OCI-LY7 (cell line): ENCODE measurements at regions not wholly inside any gene's neighbourhood (a gene's known extent, or its start where the extent isn't known, plus 50 kb on each side); places are given as distances from the start of the nearest gene placed in this dataset.

Experiments
- BruUV-seq: library from RNA; stranded (reverse); fragments of 400-500 nt; replicated peaks from 2 replicates; lab custom pipeline; 2021; lab: Mats Ljungman, UMichigan
- CTCF ChIA-PET: fragments of 300-600 bp; sonication (Branson Sonifier 250); formaldehyde crosslinking; loops from one replicate; lab custom pipeline; 2022; ENCODE audit warnings: antibody characterized with exemption; ENCODE audit not compliant: unreplicated experiment; lab: Charles Lee
- POLR2A ChIA-PET: fragments of 300-600 bp; sonication (Branson Sonifier 250); formaldehyde crosslinking; loops from one replicate; lab custom pipeline; 2022; ENCODE audit warnings: antibody characterized with exemption; lab: Charles Lee
- DNase-seq: peaks from one replicate; pipeline ENCODE4 v3.0.0-alpha.2; 2015; ENCODE audit warnings: low spot score
- H2AFZ ChIP-seq: fragments of 200-600 bp; sonication (generic), shearing (Covaris generic); 2 replicates; pipeline ENCODE4 v1.6.1; 2014; ENCODE audit warnings: mild to moderate bottlenecking, antibody characterized with exemption, low read length, moderate library complexity
- H3K27ac ChIP-seq: fragments of 200-600 bp; sonication (generic); 2 replicates; pipeline ENCODE4 v1.5.1; 2014; ENCODE audit warnings: mixed run types, low read depth, mild to moderate bottlenecking, moderate library complexity, low read length, inconsistent platforms; ENCODE audit not compliant: poor library complexity, severe bottlenecking
- H3K36me3 ChIP-seq: fragments of 200-600 bp; sonication (generic); 2 replicates; pipeline ENCODE4 v1.6.1; 2014; ENCODE audit warnings: mild to moderate bottlenecking, antibody characterized with exemption, low read length, moderate library complexity, mixed read lengths; ENCODE audit not compliant: insufficient read depth
- H3K4me1 ChIP-seq: fragments of 200-600 bp; sonication (generic); 2 replicates; pipeline ENCODE4 v1.5.1; 2014; ENCODE audit warnings: mild to moderate bottlenecking, low read length; ENCODE audit not compliant: insufficient read depth, poor library complexity, severe bottlenecking
- H3K4me2 ChIP-seq: fragments of 200-600 bp; sonication (generic); 2 replicates; pipeline ENCODE4 v1.6.1; 2014; ENCODE audit warnings: mild to moderate bottlenecking, low read length
- H3K4me3 ChIP-seq: fragments of 200-600 bp; sonication (generic); 2 replicates; pipeline ENCODE4 v1.5.1; 2014; ENCODE audit warnings: mild to moderate bottlenecking, low read depth, low read length; ENCODE audit not compliant: poor library complexity, severe bottlenecking
- H3K79me2 ChIP-seq: fragments of 200-600 bp; sonication (generic); 2 replicates; pipeline ENCODE4 v1.6.1; 2016; ENCODE audit warnings: low read depth, mild to moderate bottlenecking, low read length, moderate library complexity, mixed read lengths; ENCODE audit not compliant: insufficient read depth
- H3K9me2 ChIP-seq: fragments of 200-600 bp; sonication (generic); 2 replicates; pipeline ENCODE4 v1.6.1; 2016; ENCODE audit warnings: mild to moderate bottlenecking, low read length, mixed read lengths; ENCODE audit not compliant: insufficient read depth
- H3K9me3 ChIP-seq: fragments of 200-600 bp; sonication (generic); 2 replicates; pipeline ENCODE4 v1.6.1; 2014; ENCODE audit warnings: mild to moderate bottlenecking, mixed run types, low read length, mixed read lengths
- H4K20me1 ChIP-seq: fragments of 200-600 bp; sonication (generic); 2 replicates; pipeline ENCODE4 v1.6.1; 2014; ENCODE audit warnings: mild to moderate bottlenecking, antibody characterized with exemption, low read length, moderate library complexity, mixed read lengths; ENCODE audit not compliant: insufficient read depth
- CTCF ChIP-seq: fragments of 200-600 bp; sonication (generic); conservative IDR thresholded peaks from 2 replicates; pipeline ENCODE4 v1.5.1; 2014; ENCODE audit warnings: mild to moderate bottlenecking, antibody characterized with exemption, low read length, moderate library complexity, mixed read lengths
- EZH2phosphoT487 ChIP-seq: fragments of 200-600 bp; sonication (generic); IDR thresholded peaks from 2 replicates; pipeline ENCODE4 v1.6.1; 2018; ENCODE audit warnings: low read depth, borderline replicate concordance, mild to moderate bottlenecking, mixed run types, antibody characterized with exemption, low read length, moderate library complexity, mixed read lengths
- intact Hi-C: fragments of 100-400 bp; cut with micrococcal nuclease; formaldehyde crosslinking; loops from one replicate; pipeline ENCODE4 v1.10.0; 2022; ENCODE audit not compliant: unreplicated experiment

DNA sequence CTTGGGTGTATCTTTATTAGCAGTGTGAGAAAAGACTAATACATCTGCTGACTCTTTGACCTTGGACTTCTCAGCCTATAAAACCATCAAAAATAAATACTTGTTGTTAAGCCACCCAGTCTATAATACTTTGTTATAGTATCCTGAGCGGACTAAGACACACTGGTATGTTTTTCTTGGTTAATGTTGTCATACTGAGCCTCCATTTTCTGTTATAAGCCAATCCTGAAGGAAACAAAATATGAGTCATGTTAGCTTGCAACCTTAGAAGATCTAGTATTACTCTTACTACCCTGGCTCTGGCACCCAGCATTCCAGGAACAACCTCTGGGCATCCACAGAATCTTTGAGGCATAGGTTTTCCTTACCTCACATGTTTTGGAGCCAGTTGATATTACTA, 307.2 kb downstream of the FRK start:
- Histone ChIP-seq H3K27ac (no peak overlapping the region), H2AFZ (no peak overlapping the region), H3K9me2 (no peaks in the 10 kb centered on the region), H3K4me3 (no peak overlapping the region), H3K79me2 (no peaks in the 10 kb centered on the region), H3K4me2 (no peak overlapping the region), H3K4me1 (no peaks in the 10 kb centered on the region), H4K20me1 (no peaks in the 10 kb centered on the region), H3K36me3 (no peaks in the 10 kb centered on the region), H3K9me3 (no peaks in the 10 kb centered on the region)
- POLR2A ChIA-PET = no interaction called here
- CTCF ChIA-PET = no interaction called here
- intact Hi-C loops = no loop called here
- DNase-seq = no peak
- BruUV-seq = no TSS peak
- no peak for TF ChIP-seq EZH2phosphoT487
- TF ChIP-seq CTCF = no peak

- Histone ChIP-seq H3K79me2 (no peaks in the 10 kb centered on the region), H3K4me1 (no peaks in the 10 kb centered on the region), H4K20me1 (no peaks in the 10 kb centered on the region), H3K27ac (no peak overlapping the region), H3K9me2 (no peaks in the 10 kb centered on the region), H3K4me2 (no peak overlapping the region), H3K9me3 (no peaks in the 10 kb centered on the region), H3K4me3 (no peak overlapping the region), H3K36me3 (no peaks in the 10 kb centered on the region), H2AFZ (no peak overlapping the region)
- TF ChIP-seq CTCF (no peak), EZH2phosphoT487 (no peak)
- DNase-seq = no peak
- intact Hi-C loops = no loop called here
- ChIA-PET CTCF (no interaction called here), POLR2A (interaction anchor here (0.6 kb wide), 1 partner anchor 424 kb away, joined by 7 read pairs; no protein-coding TSS in a partner anchor)
- BruUV-seq = no TSS peak
Measured at GRCh38 chr6:115750946-115751345, 309.7 kb downstream of the FRK start.

DNA sequence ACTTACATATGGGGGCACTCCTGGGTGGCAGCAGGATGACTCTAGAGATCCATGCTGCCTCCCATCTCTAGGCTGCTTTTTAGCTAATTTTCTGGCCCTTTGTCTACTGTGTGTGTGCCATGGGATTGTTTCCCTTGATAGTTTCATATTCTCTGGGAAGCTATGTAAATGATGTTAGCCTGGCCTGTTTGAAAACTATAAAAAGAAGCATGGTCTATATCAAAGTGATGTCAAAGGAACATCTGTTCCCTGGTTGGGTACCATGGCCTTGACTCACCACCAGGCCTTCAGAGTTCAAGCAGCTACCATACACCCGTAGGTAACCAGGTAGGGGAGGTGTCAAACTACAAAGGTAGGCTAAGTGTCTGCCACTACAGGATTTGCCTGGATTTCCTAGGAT, 310.4 kb downstream of the FRK start:
- CTCF ChIA-PET = no interaction called here
- H3K27ac ChIP-seq = no peak overlapping the region
- H3K36me3 ChIP-seq = no peaks in the 10 kb centered on the region
- no peak overlapping the region for H3K4me2 ChIP-seq
- intact Hi-C loops = no loop called here
- no peaks in the 10 kb centered on the region for H4K20me1 ChIP-seq
- H3K4me1 ChIP-seq = no peaks in the 10 kb centered on the region
- H3K79me2 ChIP-seq = no peaks in the 10 kb centered on the region
- BruUV-seq = no TSS peak
- H3K4me3 ChIP-seq = no peak overlapping the region
- POLR2A ChIA-PET = interaction anchor here (0.6 kb wide), 2 partner anchors 308 to 423 kb away, joined by 3 to 7 read pairs; no protein-coding TSS in a partner anchor
- no peaks in the 10 kb centered on the region for H3K9me3 ChIP-seq
- no peaks in the 10 kb centered on the region for H3K9me2 ChIP-seq
- no peak for DNase-seq
- TF ChIP-seq EZH2phosphoT487 = no peak
- no peak for TF ChIP-seq CTCF
- H2AFZ ChIP-seq = no peak overlapping the region
